Fibroblast of lung (primary cell): ENCODE measurements at regions not wholly inside any gene's neighbourhood (a gene's known extent, or its start where the extent isn't known, plus 50 kb on each side); places are given as distances from the start of the nearest gene placed in this dataset.

Experiments
- DNase-seq, 2 donors: peaks; one replicate each; pipeline versions ENCODE4 v3.0.0 to v3.0.0-alpha.2; 2010; ENCODE audit warnings: low read depth in 2 of 2
- H2AFZ ChIP-seq: 2 replicates; pipeline ENCODE4 v1.5.1; 2012; ENCODE audit warnings: low read length, control low read depth, inconsistent platforms
- H3K27ac ChIP-seq: 2 replicates; pipeline ENCODE4 v1.5.1; 2011; ENCODE audit warnings: low read length, control low read depth; ENCODE audit not compliant: insufficient read depth
- H3K27me3 ChIP-seq: 2 replicates; pipeline ENCODE4 v1.5.1; 2011; ENCODE audit warnings: mild to moderate bottlenecking, low read length; ENCODE audit not compliant: control insufficient read depth, insufficient read depth
- H3K36me3 ChIP-seq: 2 replicates; pipeline ENCODE4 v1.5.1; 2011; ENCODE audit warnings: low read length; ENCODE audit not compliant: control insufficient read depth, insufficient read depth
- H3K4me1 ChIP-seq: 2 replicates; pipeline ENCODE4 v1.5.1; 2011; ENCODE audit warnings: low read length; ENCODE audit not compliant: control insufficient read depth, insufficient read depth; ENCODE audit errors: extremely low read depth
- H3K4me2 ChIP-seq: 2 replicates; pipeline ENCODE4 v1.5.1; 2011; ENCODE audit warnings: low read length, control low read depth; ENCODE audit not compliant: insufficient read depth; ENCODE audit errors: extremely low read depth
- H3K4me3 ChIP-seq, 4 experiments: fragments of 200-600 bp in 1 of 4; sonication (generic) in 1 of 4; replicated peaks in 1 of 4; 2 replicates each; pipeline ENCODE4 v1.5.1; 2011 to 2016; ENCODE audit warnings: low read length in 4 of 4, low read depth in 3 of 4, mild to moderate bottlenecking in 3 of 4, control low read depth in 2 of 4, inconsistent platforms in 1 of 4, mixed read lengths in 1 of 4; ENCODE audit not compliant: insufficient read depth in 1 of 4; ENCODE audit errors: control extremely low read depth in 1 of 4
- H3K79me2 ChIP-seq: 2 replicates; pipeline ENCODE4 v1.5.1; 2012; ENCODE audit warnings: mild to moderate bottlenecking, low read length, inconsistent platforms; ENCODE audit not compliant: control insufficient read depth, insufficient read depth
- H3K9ac ChIP-seq: 2 replicates; pipeline ENCODE4 v1.5.1; 2011; ENCODE audit warnings: mild to moderate bottlenecking, low read length, control low read depth; ENCODE audit not compliant: insufficient read depth
- H3K9me3 ChIP-seq: 2 replicates; pipeline ENCODE4 v1.5.1; 2012; ENCODE audit warnings: low read depth, low read length; ENCODE audit not compliant: control insufficient read depth, insufficient read depth
- H4K20me1 ChIP-seq: 2 replicates; pipeline ENCODE4 v1.5.1; 2011; ENCODE audit warnings: low read length; ENCODE audit not compliant: control insufficient read depth, insufficient read depth; ENCODE audit errors: extremely low read depth
- CTCF ChIP-seq, 2 donors: IDR thresholded peaks in 1 of 2; conservative IDR thresholded peaks in 1 of 2; 1 replicate in 1 of 2; 2 replicates in 1 of 2; pipeline ENCODE4 v1.5.1; 2011 to 2012; ENCODE audit warnings: low read length in 2 of 2, control low read depth in 1 of 2, inconsistent platforms in 1 of 2, low read depth in 1 of 2, mild to moderate bottlenecking in 1 of 2
- EZH2 ChIP-seq: IDR thresholded peaks from 2 replicates; pipeline ENCODE4 v1.5.1; 2012; ENCODE audit warnings: low read length, control low read depth, mild to moderate bottlenecking; ENCODE audit errors: missing control alignments

- H3K27me3 ChIP-seq = no peaks in the 10 kb centered on the region
- no peak overlapping the region for H3K27ac ChIP-seq
- no peak overlapping the region for H3K4me2 ChIP-seq
- H3K4me1 ChIP-seq = no peaks in the 10 kb centered on the region
- TF ChIP-seq EZH2 = no peak
- no peak for TF ChIP-seq CTCF (conservative IDR thresholded peaks at IDR 0.05 in 1 of 2, IDR thresholded peaks at IDR 0.05 in 1 of 2; ENCODE audit: low read depth in 1 of 2, low read length in 2 of 2)
- no peaks in the 10 kb centered on the region for H3K79me2 ChIP-seq
- no peaks in the 10 kb centered on the region for H3K9me3 ChIP-seq
- H3K9ac ChIP-seq = no peak overlapping the region
- no peak overlapping the region for H2AFZ ChIP-seq
- H3K4me3 ChIP-seq = no peak overlapping the region
- H4K20me1 ChIP-seq = no peaks in the 10 kb centered on the region
- no peak for DNase-seq
- no peaks in the 10 kb centered on the region for H3K36me3 ChIP-seq
Measured at GRCh38 chr11:4190098-4190497, 95.5 kb downstream of the RRM1 start.
